Neuronal stem cell (in vitro differentiated cells): ENCODE measurements at regions not wholly inside any gene's neighbourhood (a gene's known extent, or its start where the extent isn't known, plus 50 kb on each side); places are given as distances from the start of the nearest gene placed in this dataset.

Experiments
- DNase-seq: peaks from one replicate; pipeline ENCODE4 v3.0.0-alpha.2; 2013; ENCODE audit warnings: low spot score
- H2AFZ ChIP-seq: one replicate; pipeline ENCODE4 v1.6.1; 2013; ENCODE audit warnings: mild to moderate bottlenecking, low read length, inconsistent platforms
- H2AK5ac ChIP-seq: 2 replicates; pipeline ENCODE4 v1.6.1; 2013; ENCODE audit warnings: low read depth, mild to moderate bottlenecking, inconsistent platforms, low read length, moderate library complexity, mixed read lengths
- H2BK120ac ChIP-seq: 2 replicates; pipeline ENCODE4 v1.6.1; 2013; ENCODE audit warnings: low read depth, mild to moderate bottlenecking, inconsistent platforms, low read length, moderate library complexity, mixed read lengths
- H2BK12ac ChIP-seq: one replicate; pipeline ENCODE4 v1.6.1; 2013; ENCODE audit warnings: low read length, inconsistent platforms
- H2BK15ac ChIP-seq: 2 replicates; pipeline ENCODE4 v1.6.1; 2013; ENCODE audit warnings: mild to moderate bottlenecking, low read length, inconsistent platforms, mixed read lengths
- H2BK5ac ChIP-seq: one replicate; pipeline ENCODE4 v1.6.1; 2013; ENCODE audit warnings: inconsistent platforms, mild to moderate bottlenecking, low read length, moderate library complexity
- H3K14ac ChIP-seq: one replicate; pipeline ENCODE4 v1.6.1; 2013; ENCODE audit warnings: low read length, inconsistent platforms
- H3K18ac ChIP-seq: 2 replicates; pipeline ENCODE4 v1.6.1; 2013; ENCODE audit warnings: low read length, inconsistent platforms
- H3K23ac ChIP-seq: 2 replicates; pipeline ENCODE4 v1.6.1; 2013; ENCODE audit warnings: low read depth, mild to moderate bottlenecking, mixed read lengths, low read length, inconsistent platforms; ENCODE audit not compliant: poor library complexity
- H3K27ac ChIP-seq: replicated peaks from 3 replicates; pipeline ENCODE4 v1.5.1; 2013; ENCODE audit warnings: low read length, inconsistent platforms
- H3K27me3 ChIP-seq, 3 experiments: 2 replicates each; pipeline ENCODE4 v1.6.1; 2013; ENCODE audit warnings: low read length in 3 of 3, mild to moderate bottlenecking in 2 of 3, inconsistent platforms in 1 of 3, low read depth in 1 of 3, mixed read lengths in 1 of 3, moderate library complexity in 1 of 3; ENCODE audit not compliant: control insufficient read depth in 3 of 3, insufficient read depth in 3 of 3
- H3K36me3 ChIP-seq, 2 donors: replicated peaks in 1 of 2; 2 replicates each; pipeline ENCODE4 v1.6.1; 2013; ENCODE audit warnings: low read length in 2 of 2; ENCODE audit not compliant: control insufficient read depth in 2 of 2, insufficient read depth in 2 of 2
- H3K4ac ChIP-seq: 2 replicates; pipeline ENCODE4 v1.6.1; 2013; ENCODE audit warnings: inconsistent platforms, mild to moderate bottlenecking, low read length, moderate library complexity
- H3K4me1 ChIP-seq, 2 donors: 1 replicate in 1 of 2; 2 replicates in 1 of 2; pipeline ENCODE4 v1.6.1; 2013; ENCODE audit warnings: low read length in 2 of 2, low read depth in 1 of 2; ENCODE audit not compliant: control insufficient read depth in 2 of 2, insufficient read depth in 1 of 2
- H3K4me2 ChIP-seq: one replicate; pipeline ENCODE4 v1.6.1; 2013; ENCODE audit warnings: mild to moderate bottlenecking, low read length, inconsistent platforms; ENCODE audit not compliant: insufficient read depth, poor library complexity, severe bottlenecking
- H3K4me3 ChIP-seq, 2 donors: 2 replicates each; pipeline ENCODE4 v1.5.1; 2013; ENCODE audit warnings: low read length in 2 of 2, mild to moderate bottlenecking in 2 of 2, inconsistent platforms in 1 of 2, moderate library complexity in 1 of 2
- H3K79me1 ChIP-seq: one replicate; pipeline ENCODE4 v1.6.1; 2013; ENCODE audit warnings: low read depth, mild to moderate bottlenecking, inconsistent platforms, low read length, moderate library complexity
- H3K9ac ChIP-seq: one replicate; pipeline ENCODE4 v1.6.1; 2013; ENCODE audit warnings: mild to moderate bottlenecking, low read depth, low read length, inconsistent platforms; ENCODE audit not compliant: poor library complexity
- H3K9me3 ChIP-seq, 2 donors: replicated peaks in 1 of 2; 2 replicates each; pipeline versions ENCODE3 to v1.6.1; 2013; ENCODE audit warnings: low read length in 2 of 2, mild to moderate bottlenecking in 2 of 2, inconsistent platforms in 1 of 2, low read depth in 1 of 2, mixed read lengths in 1 of 2, moderate library complexity in 1 of 2; ENCODE audit not compliant: control insufficient read depth in 2 of 2, insufficient read depth in 1 of 2
- H4K8ac ChIP-seq: one replicate; pipeline ENCODE4 v1.6.1; 2013; ENCODE audit warnings: low read depth, mild to moderate bottlenecking, inconsistent platforms, low read length, moderate library complexity
- H4K91ac ChIP-seq: one replicate; pipeline ENCODE4 v1.6.1; 2013; ENCODE audit warnings: low read length, low read depth, mild to moderate bottlenecking, inconsistent platforms; ENCODE audit not compliant: poor library complexity
- WGBS, 2 donors: extraction: QIAGEN DNeasy Blood & Tissue Kit; methylation state at CpG; one replicate each; pipeline ENCODE4 v1.1.7; 2013; ENCODE audit warnings: missing lambda C conversion rate in 2 of 2, mixed read lengths in 1 of 2; ENCODE audit not compliant: insufficient read length in 2 of 2, insufficient replicate concordance in 1 of 2; ENCODE audit errors: extremely low coverage in 2 of 2; 5-methylcytosine and 5-hydroxymethylcytosine counted together

DNA sequence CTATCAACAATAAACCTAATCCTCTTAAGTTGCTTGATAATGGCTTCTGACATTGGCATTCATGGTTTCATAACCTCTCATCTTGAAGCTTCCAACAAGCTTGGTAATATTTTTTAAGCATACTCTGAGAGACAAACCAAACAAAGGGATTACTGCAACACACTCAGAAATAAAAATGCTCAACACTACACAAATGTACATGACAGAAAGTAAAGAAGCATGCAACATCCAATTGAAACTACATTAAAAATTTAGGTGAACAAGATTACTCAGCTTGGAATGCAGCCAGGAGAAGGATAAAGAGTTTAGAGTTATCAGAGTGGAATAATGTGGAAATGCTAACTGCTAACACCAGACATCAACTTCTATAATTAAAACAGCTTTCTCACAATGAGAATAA, 1136.6 kb upstream of the PABPC4L start:
- no peak overlapping the region for H3K14ac ChIP-seq
- no peaks in the 10 kb centered on the region for H3K9me3 ChIP-seq
- no peak overlapping the region for H2BK15ac ChIP-seq
- no peak overlapping the region for H3K4me2 ChIP-seq
- H2AFZ ChIP-seq, result no peak overlapping the region
- no peak overlapping the region for H3K4ac ChIP-seq
- no peak overlapping the region for H3K4me3 ChIP-seq
- no peak overlapping the region for H4K91ac ChIP-seq
- H3K27me3 ChIP-seq, result no peaks in the 10 kb centered on the region
- DNase-seq, result no peak
- H2BK120ac ChIP-seq, result no peak overlapping the region
- no peaks in the 10 kb centered on the region for H3K36me3 ChIP-seq
- no peak overlapping the region for H2AK5ac ChIP-seq
- H4K8ac ChIP-seq, result no peak overlapping the region
- no peak overlapping the region for H3K18ac ChIP-seq
- H2BK5ac ChIP-seq, result no peak overlapping the region
- H2BK12ac ChIP-seq, result no peak overlapping the region
- H3K79me1 ChIP-seq, result no peaks in the 10 kb centered on the region
- H3K4me1 ChIP-seq, result no peaks in the 10 kb centered on the region
- H3K9ac ChIP-seq, result no peak overlapping the region
- no peak overlapping the region for H3K23ac ChIP-seq
- H3K27ac ChIP-seq, result no peak overlapping the region

DNA sequence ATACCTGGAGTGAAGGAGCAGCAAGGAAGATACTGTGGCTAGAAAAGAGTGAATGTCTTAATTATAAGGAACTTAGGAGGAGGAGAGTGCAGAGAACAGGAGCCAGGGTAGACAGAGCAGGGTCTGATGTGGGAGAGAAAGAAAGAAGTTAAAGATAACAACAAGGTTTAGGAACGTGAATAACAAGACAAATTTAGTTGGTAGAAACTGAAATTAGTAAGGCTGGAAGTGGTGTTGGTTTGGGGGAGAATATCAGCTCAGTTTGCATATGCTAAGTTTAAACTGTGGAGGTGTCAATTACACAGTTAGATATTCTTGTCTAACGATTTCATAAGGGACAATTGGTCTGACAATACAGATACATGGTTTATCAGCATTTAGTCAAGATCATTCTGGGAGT, 1123.7 kb upstream of the PABPC4L start:
- H3K14ac ChIP-seq, result no peak overlapping the region
- H2BK120ac ChIP-seq, result no peak overlapping the region
- no peak overlapping the region for H2AFZ ChIP-seq
- H3K18ac ChIP-seq, result no peak overlapping the region
- no peak for DNase-seq
- WGBS, 2 donors, result no CpG with 5 or more reads among the region's 2 CpGs
- H2BK5ac ChIP-seq, result no peak overlapping the region
- no peak overlapping the region for H4K8ac ChIP-seq
- H3K36me3 ChIP-seq, result no peaks in the 10 kb centered on the region
- no peaks in the 10 kb centered on the region for H3K27me3 ChIP-seq
- no peaks in the 10 kb centered on the region for H3K9me3 ChIP-seq
- no peak overlapping the region for H3K4ac ChIP-seq
- H3K4me2 ChIP-seq, result no peak overlapping the region
- H3K27ac ChIP-seq, result no peak overlapping the region
- H3K4me1 ChIP-seq, result no peaks in the 10 kb centered on the region
- H3K23ac ChIP-seq, result no peak overlapping the region
- H4K91ac ChIP-seq, result no peak overlapping the region
- H3K9ac ChIP-seq, result no peak overlapping the region
- no peak overlapping the region for H2AK5ac ChIP-seq
- H3K79me1 ChIP-seq, result no peaks in the 10 kb centered on the region
- H3K4me3 ChIP-seq, result no peak overlapping the region
- no peak overlapping the region for H2BK15ac ChIP-seq
- H2BK12ac ChIP-seq, result no peak overlapping the region

GRCh38 chr4:135319685-135320084, 1118.1 kb upstream of the PABPC4L start:
- H4K8ac ChIP-seq, result no peak overlapping the region
- H2BK15ac ChIP-seq, result no peak overlapping the region
- no peak overlapping the region for H2BK5ac ChIP-seq
- H2BK120ac ChIP-seq, result no peak overlapping the region
- no peak overlapping the region for H3K27ac ChIP-seq
- H3K23ac ChIP-seq, result no peak overlapping the region
- no peaks in the 10 kb centered on the region for H3K36me3 ChIP-seq
- no peaks in the 10 kb centered on the region for H3K79me1 ChIP-seq
- no peak overlapping the region for H4K91ac ChIP-seq
- no peaks in the 10 kb centered on the region for H3K27me3 ChIP-seq
- H3K4me2 ChIP-seq, result no peak overlapping the region
- H3K4ac ChIP-seq, result no peak overlapping the region
- no peak overlapping the region for H2AFZ ChIP-seq
- no CpG with 5 or more reads among the region's 2 CpGs for WGBS, 2 donors
- no peak overlapping the region for H3K18ac ChIP-seq
- no peaks in the 10 kb centered on the region for H3K4me1 ChIP-seq
- H2BK12ac ChIP-seq, result no peak overlapping the region
- no peaks in the 10 kb centered on the region for H3K9me3 ChIP-seq
- H2AK5ac ChIP-seq, result no peak overlapping the region
- no peak overlapping the region for H3K14ac ChIP-seq
- H3K4me3 ChIP-seq, result no peak overlapping the region
- H3K9ac ChIP-seq, result no peak overlapping the region
- no peak for DNase-seq

DNA sequence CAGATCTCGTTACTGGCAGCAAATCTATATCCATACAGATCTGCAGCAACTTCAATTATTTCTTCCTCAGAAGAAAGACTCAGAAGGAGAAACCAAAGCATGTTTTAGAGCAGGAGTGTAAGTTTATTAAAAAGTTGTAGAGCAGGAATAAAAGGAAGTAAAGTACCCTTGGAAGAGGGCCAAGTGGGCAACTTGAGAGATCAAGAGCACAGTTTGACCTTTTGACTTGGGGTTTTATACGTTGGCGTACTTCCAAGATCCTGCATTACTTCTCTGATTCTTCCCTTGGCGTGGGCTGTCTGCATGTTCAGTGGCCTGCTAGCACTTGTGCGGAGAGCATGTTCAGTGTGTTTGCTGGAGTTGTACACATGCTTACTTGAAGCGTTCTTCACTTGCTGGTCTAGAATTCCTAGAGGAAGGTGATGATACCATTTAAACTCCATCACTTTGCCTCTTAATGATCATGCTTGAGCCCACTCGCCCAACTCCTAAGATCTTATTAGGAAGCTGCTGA, 1114.7 kb upstream of the PABPC4L start:
- no peaks in the 10 kb centered on the region for H3K27me3 ChIP-seq
- DNase-seq, result no peak
- H3K9ac ChIP-seq, result no peak overlapping the region

More for the DNA sequence above, 1114.7 kb upstream of the PABPC4L start:
- Histone ChIP-seq H3K4me1 (no peaks in the 10 kb centered on the region), H4K8ac (no peak overlapping the region), H3K4ac (no peak overlapping the region), H2BK120ac (no peak overlapping the region), H3K36me3 (no peaks in the 10 kb centered on the region), H2AFZ (no peak overlapping the region), H3K4me2 (no peak overlapping the region), H2BK12ac (no peak overlapping the region), H3K4me3 (no peak overlapping the region), H2BK15ac (no peak overlapping the region), H3K23ac (no peak overlapping the region), H3K14ac (no peak overlapping the region), H3K79me1 (no peaks in the 10 kb centered on the region), H2BK5ac (no peak overlapping the region), H4K91ac (no peak overlapping the region), H3K9me3 (no peaks in the 10 kb centered on the region), H3K27ac (no peak overlapping the region), H3K18ac (no peak overlapping the region), H2AK5ac (no peak overlapping the region)
- whole genome bisulfite sequencing, 2 donors, result no CpG with 5 or more reads among the region's 7 CpGs
